HG03135 (cell line): ENCODE measurements at regions not wholly inside any gene's neighbourhood (a gene's known extent, or its start where the extent isn't known, plus 50 kb on each side); places are given as distances from the start of the nearest gene placed in this dataset.

Experiments used
- ATAC-seq: cut with Tn5 transposase; IDR thresholded peaks from one replicate; pipeline ENCODE4 v1.9.1; 2021; ENCODE audit warnings: mild to moderate bottlenecking, moderate library complexity; ENCODE audit not compliant: unreplicated experiment

GRCh38 chr3:69579306-69580041 lies 159.8 kb upstream of the MITF start:
- no peak for ATAC-seq

GRCh38 chr3:69569520-69569919 lies 169.7 kb upstream of the MITF start:
- ATAC-seq = no peak

GRCh38 chr3:69568951-69569350 lies 170.3 kb upstream of the MITF start:
- ATAC-seq = no peak

GRCh38 chr3:69568458-69568857 lies 170.8 kb upstream of the MITF start:
- ATAC-seq = no peak

- ATAC-seq = no peak
These were observed 171.6 kb upstream of the MITF start for GRCh38 chr3:69567710-69568052.

- no peak for ATAC-seq
These were observed 172.1 kb upstream of the MITF start for GRCh38 chr3:69567023-69567709.

GRCh38 chr3:69566275-69566674 lies 173.0 kb upstream of the MITF start:
- no peak for ATAC-seq

- ATAC-seq = no peak
These were observed 173.9 kb upstream of the MITF start for GRCh38 chr3:69565316-69565715.

- ATAC-seq = no peak
These were observed 175.3 kb upstream of the MITF start for GRCh38 chr3:69563981-69564380.

- no peak for ATAC-seq
These were observed 176.1 kb upstream of the MITF start for GRCh38 chr3:69563151-69563550.

- ATAC-seq = no peak
These were observed 176.1 kb upstream of the FRMD4B start for GRCh38 chr3:69562020-69562419.

- ATAC-seq = no peak
These were observed 174.9 kb upstream of the FRMD4B start for GRCh38 chr3:69560818-69561217.

- ATAC-seq = no peak
These were observed 174.2 kb upstream of the FRMD4B start for GRCh38 chr3:69560116-69560515.

GRCh38 chr3:69558912-69559311 lies 173.0 kb upstream of the FRMD4B start:
- no peak for ATAC-seq

- no peak for ATAC-seq
These were observed 168.7 kb upstream of the FRMD4B start for GRCh38 chr3:69554576-69554975.

GRCh38 chr3:69553888-69554287 lies 168.0 kb upstream of the FRMD4B start:
- no peak for ATAC-seq

GRCh38 chr3:69547461-69547880 lies 161.6 kb upstream of the FRMD4B start:
- ATAC-seq = no peak

GRCh38 chr3:69542805-69543429 lies 157.0 kb upstream of the FRMD4B start:
- no peak for ATAC-seq

- ATAC-seq = no peak
These were observed 156.4 kb upstream of the FRMD4B start for GRCh38 chr3:69542089-69542804.

- ATAC-seq = no peak
These were observed 155.8 kb upstream of the FRMD4B start for GRCh38 chr3:69541711-69542088.

GRCh38 chr3:69540706-69541581 lies 155.1 kb upstream of the FRMD4B start:
- no peak for ATAC-seq
